ACC112 (cell line): ENCODE measurements at regions not wholly inside any gene's neighbourhood (a gene's known extent, or its start where the extent isn't known, plus 50 kb on each side); places are given as distances from the start of the nearest gene placed in this dataset.
"Not testable (repeated sequence)": the region's sequence is repeated elsewhere in the genome, so short reads cannot be mapped to it uniquely, and the experiment has no call there.

Experiments
- H2AFZ ChIP-seq: fragments of 200-600 bp; sonication (generic); one replicate; pipeline ENCODE4 v1.6.0; 2017; ENCODE audit warnings: antibody characterized with exemption, low read length; ENCODE audit not compliant: unreplicated experiment
- H3K27ac ChIP-seq: fragments of 200-600 bp; sonication (generic); 2 replicates; pipeline ENCODE4 v1.5.1; 2014; ENCODE audit warnings: low read depth, mild to moderate bottlenecking, antibody characterized with exemption, low read length, moderate library complexity
- H3K27me3 ChIP-seq: fragments of 200-600 bp; sonication (generic); 2 replicates; pipeline ENCODE4 v1.6.1; 2014; ENCODE audit warnings: mild to moderate bottlenecking, antibody characterized with exemption, low read length, moderate library complexity, mixed read lengths; ENCODE audit not compliant: insufficient read depth
- H3K36me3 ChIP-seq: fragments of 200-600 bp; sonication (generic); 2 replicates; pipeline ENCODE4 v1.6.1; 2016; ENCODE audit warnings: mild to moderate bottlenecking, antibody characterized with exemption, low read length, moderate library complexity, mixed read lengths; ENCODE audit not compliant: insufficient read depth
- H3K4me1 ChIP-seq: fragments of 200-600 bp; sonication (generic); one replicate; pipeline ENCODE4 v1.6.1; 2016; ENCODE audit warnings: low read length, mixed read lengths; ENCODE audit not compliant: insufficient read depth, unreplicated experiment, control insufficient read depth
- H3K4me3 ChIP-seq: fragments of 200-600 bp; sonication (generic); 2 replicates; pipeline ENCODE4 v1.5.1; 2014; ENCODE audit warnings: mild to moderate bottlenecking, low read depth, low read length
- H3K79me2 ChIP-seq: fragments of 200-600 bp; sonication (generic); one replicate; pipeline ENCODE4 v1.6.0; 2016; ENCODE audit warnings: low read length; ENCODE audit not compliant: control insufficient read depth, unreplicated experiment, insufficient read depth

GRCh38 chr9:1156794-1157550 is 106.8 kb downstream of the DMRT2 start:
- no peaks in the 10 kb centered on the region for H3K4me1 ChIP-seq
- no peak overlapping the region for H3K27ac ChIP-seq
- no peak overlapping the region for H2AFZ ChIP-seq
- no peaks in the 10 kb centered on the region for H3K27me3 ChIP-seq
- H3K36me3 ChIP-seq = no peaks in the 10 kb centered on the region
- no peak overlapping the region for H3K4me3 ChIP-seq
- no peaks in the 10 kb centered on the region for H3K79me2 ChIP-seq

- no peak overlapping the region for H2AFZ ChIP-seq
- no peak overlapping the region for H3K4me3 ChIP-seq
- H3K36me3 ChIP-seq = no peaks in the 10 kb centered on the region
- no peak overlapping the region for H3K27ac ChIP-seq
- H3K4me1 ChIP-seq = no peaks in the 10 kb centered on the region
- no peaks in the 10 kb centered on the region for H3K79me2 ChIP-seq
- no peaks in the 10 kb centered on the region for H3K27me3 ChIP-seq
Observed at GRCh38 chr9:1157836-1158235, 107.7 kb downstream of the DMRT2 start.

- Histone ChIP-seq H3K4me3 (no peak overlapping the region), H3K27ac (no peak overlapping the region), H3K36me3 (no peaks in the 10 kb centered on the region), H3K27me3 (no peaks in the 10 kb centered on the region), H3K4me1 (no peaks in the 10 kb centered on the region), H3K79me2 (no peaks in the 10 kb centered on the region), H2AFZ (no peak overlapping the region)
Observed at GRCh38 chr9:1170918-1171317, 120.8 kb downstream of the DMRT2 start.

GRCh38 chr9:1171546-1171945 is 121.4 kb downstream of the DMRT2 start:
- H3K79me2 ChIP-seq = no peaks in the 10 kb centered on the region
- H3K27me3 ChIP-seq = no peaks in the 10 kb centered on the region
- no peak overlapping the region for H3K27ac ChIP-seq
- H3K36me3 ChIP-seq = no peaks in the 10 kb centered on the region
- H2AFZ ChIP-seq = no peak overlapping the region
- H3K4me1 ChIP-seq = no peaks in the 10 kb centered on the region
- no peak overlapping the region for H3K4me3 ChIP-seq

- Histone ChIP-seq H2AFZ (no peak overlapping the region), H3K79me2 (no peaks in the 10 kb centered on the region), H3K4me1 (no peaks in the 10 kb centered on the region), H3K27ac (no peak overlapping the region), H3K27me3 (no peaks in the 10 kb centered on the region), H3K36me3 (no peaks in the 10 kb centered on the region), H3K4me3 (no peak overlapping the region)
Observed at GRCh38 chr9:1173211-1173610, 123.1 kb downstream of the DMRT2 start.

- Histone ChIP-seq H3K36me3 (no peaks in the 10 kb centered on the region), H2AFZ (no peak overlapping the region), H3K27ac (no peak overlapping the region), H3K4me1 (no peaks in the 10 kb centered on the region), H3K79me2 (no peaks in the 10 kb centered on the region), H3K4me3 (no peak overlapping the region), H3K27me3 (no peaks in the 10 kb centered on the region)
Observed at GRCh38 chr9:1173993-1174392, 123.8 kb downstream of the DMRT2 start.

- no peaks in the 10 kb centered on the region for H3K36me3 ChIP-seq
- H2AFZ ChIP-seq = no peak overlapping the region
- no peak overlapping the region for H3K4me3 ChIP-seq
- no peak overlapping the region for H3K27ac ChIP-seq
- H3K79me2 ChIP-seq = no peaks in the 10 kb centered on the region
- no peaks in the 10 kb centered on the region for H3K4me1 ChIP-seq
- no peaks in the 10 kb centered on the region for H3K27me3 ChIP-seq
Observed at GRCh38 chr9:1179366-1179765, 129.2 kb downstream of the DMRT2 start.

- no peak overlapping the region for H3K4me3 ChIP-seq
- no peaks in the 10 kb centered on the region for H3K79me2 ChIP-seq
- H3K36me3 ChIP-seq = no peaks in the 10 kb centered on the region
- no peaks in the 10 kb centered on the region for H3K27me3 ChIP-seq
- no peak overlapping the region for H3K27ac ChIP-seq
- H3K4me1 ChIP-seq = no peaks in the 10 kb centered on the region
- H2AFZ ChIP-seq = no peak overlapping the region
Observed at GRCh38 chr9:1184146-1184545, 134.0 kb downstream of the DMRT2 start.

GRCh38 chr9:1187137-1187536 is 137.0 kb downstream of the DMRT2 start:
- not testable (repeated sequence) for H2AFZ ChIP-seq, H3K4me1 ChIP-seq, H3K27me3 ChIP-seq, H3K4me3 ChIP-seq, H3K36me3 ChIP-seq, H3K79me2 ChIP-seq, H3K27ac ChIP-seq

GRCh38 chr9:1195636-1196035 is 145.5 kb downstream of the DMRT2 start:
- not testable (repeated sequence) for H3K79me2 ChIP-seq, H3K27ac ChIP-seq, H3K27me3 ChIP-seq, H3K36me3 ChIP-seq, H3K4me3 ChIP-seq, H2AFZ ChIP-seq, H3K4me1 ChIP-seq

- Histone ChIP-seq H3K4me3 (no peak overlapping the region), H3K4me1 (no peaks in the 10 kb centered on the region), H2AFZ (no peak overlapping the region), H3K27ac (no peak overlapping the region), H3K36me3 (no peaks in the 10 kb centered on the region), H3K79me2 (no peaks in the 10 kb centered on the region), H3K27me3 (no peaks in the 10 kb centered on the region)
Observed at GRCh38 chr9:1198085-1198484, 147.9 kb downstream of the DMRT2 start.
